ENCODE measurements at regions not wholly inside any gene's neighbourhood (a gene's known extent, or its start where the extent isn't known, plus 50 kb on each side); places are given as distances from the start of the nearest gene placed in this dataset.

DNA sequence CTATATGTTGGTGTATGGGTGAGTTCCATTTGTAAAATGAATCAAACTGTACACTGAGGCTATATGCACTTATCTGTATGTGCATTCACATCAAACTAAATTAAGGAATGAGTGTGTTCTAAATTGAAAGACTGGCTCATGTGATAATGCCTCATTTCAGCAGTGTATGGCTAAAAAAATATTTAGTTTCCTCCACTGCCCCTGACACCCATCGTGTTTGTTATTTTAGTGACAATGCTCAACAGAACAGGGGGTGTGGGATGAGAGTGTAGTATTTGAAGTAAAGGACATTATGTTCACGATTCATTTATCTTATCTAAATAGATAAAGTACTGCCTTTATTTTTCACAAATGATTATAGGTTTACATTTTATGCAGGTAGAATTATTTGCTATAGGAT, 301.1 kb upstream of the ARPP21 start:
- H3K27ac ChIP-seq (replicated peaks) = no peak overlapping the region
- TF ChIP-seq SPI1 (IDR thresholded peaks at IDR 0.05; ENCODE audit: borderline replicate concordance, low read depth) (no peak), GABPA (IDR thresholded peaks at IDR 0.05; ENCODE audit: low read depth) (no peak), POLR2AphosphoS5 (IDR thresholded peaks at IDR 0.05; ENCODE audit: low read depth) (no peak)
- TF ChIP-seq, protein P1, sequence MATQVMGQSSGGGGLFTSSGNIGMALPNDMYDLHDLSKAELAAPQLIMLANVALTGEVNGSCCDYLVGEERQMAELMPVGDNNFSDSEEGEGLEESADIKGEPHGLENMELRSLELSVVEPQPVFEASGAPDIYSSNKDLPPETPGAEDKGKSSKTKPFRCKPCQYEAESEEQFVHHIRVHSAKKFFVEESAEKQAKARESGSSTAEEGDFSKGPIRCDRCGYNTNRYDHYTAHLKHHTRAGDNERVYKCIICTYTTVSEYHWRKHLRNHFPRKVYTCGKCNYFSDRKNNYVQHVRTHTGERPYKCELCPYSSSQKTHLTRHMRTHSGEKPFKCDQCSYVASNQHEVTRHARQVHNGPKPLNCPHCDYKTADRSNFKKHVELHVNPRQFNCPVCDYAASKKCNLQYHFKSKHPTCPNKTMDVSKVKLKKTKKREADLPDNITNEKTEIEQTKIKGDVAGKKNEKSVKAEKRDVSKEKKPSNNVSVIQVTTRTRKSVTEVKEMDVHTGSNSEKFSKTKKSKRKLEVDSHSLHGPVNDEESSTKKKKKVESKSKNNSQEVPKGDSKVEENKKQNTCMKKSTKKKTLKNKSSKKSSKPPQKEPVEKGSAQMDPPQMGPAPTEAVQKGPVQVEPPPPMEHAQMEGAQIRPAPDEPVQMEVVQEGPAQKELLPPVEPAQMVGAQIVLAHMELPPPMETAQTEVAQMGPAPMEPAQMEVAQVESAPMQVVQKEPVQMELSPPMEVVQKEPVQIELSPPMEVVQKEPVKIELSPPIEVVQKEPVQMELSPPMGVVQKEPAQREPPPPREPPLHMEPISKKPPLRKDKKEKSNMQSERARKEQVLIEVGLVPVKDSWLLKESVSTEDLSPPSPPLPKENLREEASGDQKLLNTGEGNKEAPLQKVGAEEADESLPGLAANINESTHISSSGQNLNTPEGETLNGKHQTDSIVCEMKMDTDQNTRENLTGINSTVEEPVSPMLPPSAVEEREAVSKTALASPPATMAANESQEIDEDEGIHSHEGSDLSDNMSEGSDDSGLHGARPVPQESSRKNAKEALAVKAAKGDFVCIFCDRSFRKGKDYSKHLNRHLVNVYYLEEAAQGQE (IDR thresholded peaks at IDR 0.05; ENCODE audit: insufficient replicate concordance, low read depth) = no peak
- TF ChIP-seq, protein P2, sequence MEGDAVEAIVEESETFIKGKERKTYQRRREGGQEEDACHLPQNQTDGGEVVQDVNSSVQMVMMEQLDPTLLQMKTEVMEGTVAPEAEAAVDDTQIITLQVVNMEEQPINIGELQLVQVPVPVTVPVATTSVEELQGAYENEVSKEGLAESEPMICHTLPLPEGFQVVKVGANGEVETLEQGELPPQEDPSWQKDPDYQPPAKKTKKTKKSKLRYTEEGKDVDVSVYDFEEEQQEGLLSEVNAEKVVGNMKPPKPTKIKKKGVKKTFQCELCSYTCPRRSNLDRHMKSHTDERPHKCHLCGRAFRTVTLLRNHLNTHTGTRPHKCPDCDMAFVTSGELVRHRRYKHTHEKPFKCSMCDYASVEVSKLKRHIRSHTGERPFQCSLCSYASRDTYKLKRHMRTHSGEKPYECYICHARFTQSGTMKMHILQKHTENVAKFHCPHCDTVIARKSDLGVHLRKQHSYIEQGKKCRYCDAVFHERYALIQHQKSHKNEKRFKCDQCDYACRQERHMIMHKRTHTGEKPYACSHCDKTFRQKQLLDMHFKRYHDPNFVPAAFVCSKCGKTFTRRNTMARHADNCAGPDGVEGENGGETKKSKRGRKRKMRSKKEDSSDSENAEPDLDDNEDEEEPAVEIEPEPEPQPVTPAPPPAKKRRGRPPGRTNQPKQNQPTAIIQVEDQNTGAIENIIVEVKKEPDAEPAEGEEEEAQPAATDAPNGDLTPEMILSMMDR (IDR thresholded peaks at IDR 0.05; ENCODE audit: insufficient read depth, low read length) = no peak

DNA sequence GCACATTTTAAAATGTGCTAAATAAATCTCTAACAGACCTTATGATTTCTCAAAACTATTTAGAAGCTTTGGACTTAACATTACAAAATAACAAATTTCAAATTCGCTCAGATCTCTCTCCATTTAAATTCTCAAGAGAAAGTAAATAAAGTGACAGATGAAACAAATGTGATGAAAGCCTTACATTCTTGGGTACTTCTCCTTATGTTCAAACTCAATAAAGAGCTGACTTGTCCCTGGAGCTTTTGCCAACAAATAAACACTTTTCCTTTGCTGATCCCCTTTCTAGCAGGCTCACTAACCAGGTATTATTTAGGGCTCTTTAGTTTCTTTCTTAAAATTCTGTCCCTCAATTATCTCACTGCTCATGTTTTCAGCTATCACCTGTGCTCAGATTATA, 259.1 kb upstream of the ARPP21 start:
- TF ChIP-seq SPI1 (IDR thresholded peaks at IDR 0.05; ENCODE audit: borderline replicate concordance, low read depth) (no peak), POLR2AphosphoS5 (IDR thresholded peaks at IDR 0.05; ENCODE audit: low read depth) (no peak), GABPA (IDR thresholded peaks at IDR 0.05; ENCODE audit: low read depth) (no peak)
- TF ChIP-seq, protein P1 (IDR thresholded peaks at IDR 0.05; ENCODE audit: insufficient replicate concordance, low read depth) = no peak
- TF ChIP-seq, protein P2 (IDR thresholded peaks at IDR 0.05; ENCODE audit: insufficient read depth, low read length) = no peak
- Histone ChIP-seq H3K4me3 (replicated peaks; ENCODE audit: insufficient read depth, low read length) (no peak overlapping the region), H3K27ac (replicated peaks) (no peak overlapping the region), H3K27me3 (ENCODE audit: insufficient read depth, poor library complexity, severe bottlenecking) (no peaks in the 10 kb centered on the region)
- no peak for DNase-seq (ENCODE audit: low read depth in 1 of 2, low spot score in 1 of 2)

More for the DNA sequence above, 301.1 kb upstream of the ARPP21 start:
- no peak for DNase-seq (ENCODE audit: low read depth in 1 of 2, low spot score in 1 of 2)
- no peak overlapping the region for H3K4me3 ChIP-seq (replicated peaks; ENCODE audit: insufficient read depth, low read length)
- H3K27me3 ChIP-seq (ENCODE audit: insufficient read depth, poor library complexity, severe bottlenecking) = no peaks in the 10 kb centered on the region

DNA sequence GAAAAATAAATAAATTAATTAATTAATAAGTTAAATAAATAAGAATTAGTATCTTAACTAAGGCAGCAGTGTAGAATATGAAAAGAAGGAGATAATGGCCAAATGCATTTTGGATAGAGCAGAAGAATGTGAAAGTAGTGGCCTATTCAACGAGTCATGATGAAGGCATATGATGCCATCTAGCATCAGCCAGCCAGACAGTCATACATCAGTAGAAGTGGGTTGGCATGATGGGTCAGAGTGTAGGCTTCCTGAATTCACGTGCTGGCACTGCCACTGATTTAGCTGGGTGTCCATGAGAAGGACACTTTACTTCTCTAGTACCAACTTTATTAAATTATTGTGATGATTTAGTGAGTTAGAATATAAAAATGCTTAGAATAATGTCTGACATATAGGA, 256.1 kb upstream of the ARPP21 start:
- Histone ChIP-seq H3K27me3 (ENCODE audit: insufficient read depth, poor library complexity, severe bottlenecking) (no peaks in the 10 kb centered on the region), H3K4me3 (replicated peaks; ENCODE audit: insufficient read depth, low read length) (no peak overlapping the region), H3K27ac (replicated peaks) (no peak overlapping the region)
- TF ChIP-seq, protein P1 (IDR thresholded peaks at IDR 0.05; ENCODE audit: insufficient replicate concordance, low read depth) = no peak
- TF ChIP-seq POLR2AphosphoS5 (IDR thresholded peaks at IDR 0.05; ENCODE audit: low read depth) (no peak), GABPA (IDR thresholded peaks at IDR 0.05; ENCODE audit: low read depth) (no peak), SPI1 (IDR thresholded peaks at IDR 0.05; ENCODE audit: borderline replicate concordance, low read depth) (no peak)
- TF ChIP-seq, protein P2 (IDR thresholded peaks at IDR 0.05; ENCODE audit: insufficient read depth, low read length) = no peak
- DNase-seq (ENCODE audit: low read depth in 1 of 2, low spot score in 1 of 2) = no peak

Measured in HL-60 (cell line).